HG03558 (cell line): ENCODE measurements at regions not wholly inside any gene's neighbourhood (a gene's known extent, or its start where the extent isn't known, plus 50 kb on each side); places are given as distances from the start of the nearest gene placed in this dataset.
"Not testable (repeated sequence)": the region's sequence is repeated elsewhere in the genome, so short reads cannot be mapped to it uniquely, and the experiment has no call there.

Source experiments
- ATAC-seq: cut with Tn5 transposase; IDR thresholded peaks from one replicate; pipeline ENCODE4 v1.9.1; 2021; ENCODE audit warnings: moderate number of reproducible peaks; ENCODE audit not compliant: unreplicated experiment; ENCODE audit errors: extremely low read depth

GRCh38 chr2:138922973-138923563, 142.9 kb upstream of the NXPH2 start:
- ATAC-seq = no peak

GRCh38 chr2:138919120-138919747, 139.0 kb upstream of the NXPH2 start:
- no peak for ATAC-seq

GRCh38 chr2:138910427-138910826, 130.2 kb upstream of the NXPH2 start:
- no peak for ATAC-seq

GRCh38 chr2:138906549-138906948, 126.4 kb upstream of the NXPH2 start:
- no peak for ATAC-seq

GRCh38 chr2:138902239-138902871, 122.2 kb upstream of the NXPH2 start:
- ATAC-seq = no peak

GRCh38 chr2:138901530-138901929, 121.3 kb upstream of the NXPH2 start:
- no peak for ATAC-seq

GRCh38 chr2:138898855-138899254, 118.7 kb upstream of the NXPH2 start:
- no peak for ATAC-seq

- ATAC-seq = no peak
Observed at GRCh38 chr2:138897274-138897673, 117.1 kb upstream of the NXPH2 start.

- ATAC-seq = no peak
Observed at GRCh38 chr2:138893746-138894145, 113.6 kb upstream of the NXPH2 start.

- no peak for ATAC-seq
Observed at GRCh38 chr2:138881126-138881525, 100.9 kb upstream of the NXPH2 start.

- ATAC-seq = no peak
Observed at GRCh38 chr2:138879931-138880330, 99.7 kb upstream of the NXPH2 start.

GRCh38 chr2:138877421-138877820, 97.2 kb upstream of the NXPH2 start:
- ATAC-seq = no peak

- no peak for ATAC-seq
Observed at GRCh38 chr2:138874251-138874650, 94.1 kb upstream of the NXPH2 start.

- not testable (repeated sequence) for ATAC-seq
Observed at GRCh38 chr2:138872116-138872515, 91.9 kb upstream of the NXPH2 start.

- ATAC-seq = no peak
Observed at GRCh38 chr2:138871312-138871711, 91.1 kb upstream of the NXPH2 start.

- no peak for ATAC-seq
Observed at GRCh38 chr2:138867341-138867740, 87.2 kb upstream of the NXPH2 start.

GRCh38 chr2:138866797-138867196, 86.6 kb upstream of the NXPH2 start:
- ATAC-seq = no peak

- ATAC-seq = no peak
Observed at GRCh38 chr2:138853761-138854160, 73.6 kb upstream of the NXPH2 start.

GRCh38 chr2:138853296-138853695, 73.1 kb upstream of the NXPH2 start:
- no peak for ATAC-seq

- peak; percentile 72 for ATAC-seq
Observed at GRCh38 chr2:138846216-138846821, 66.1 kb upstream of the NXPH2 start.

- no peak for ATAC-seq
Observed at GRCh38 chr2:138842341-138842740, 62.2 kb upstream of the NXPH2 start.
